CD4-positive, alpha-beta T cell treated with Interleukin-17A for 4 hours (primary cell): ENCODE measurements at regions not wholly inside any gene's neighbourhood (a gene's known extent, or its start where the extent isn't known, plus 50 kb on each side); places are given as distances from the start of the nearest gene placed in this dataset.

Experiments
- DNase-seq: peaks from one replicate; pipeline ENCODE4 v3.0.0-alpha.2; 2020; ENCODE audit warnings: mixed read lengths

DNA sequence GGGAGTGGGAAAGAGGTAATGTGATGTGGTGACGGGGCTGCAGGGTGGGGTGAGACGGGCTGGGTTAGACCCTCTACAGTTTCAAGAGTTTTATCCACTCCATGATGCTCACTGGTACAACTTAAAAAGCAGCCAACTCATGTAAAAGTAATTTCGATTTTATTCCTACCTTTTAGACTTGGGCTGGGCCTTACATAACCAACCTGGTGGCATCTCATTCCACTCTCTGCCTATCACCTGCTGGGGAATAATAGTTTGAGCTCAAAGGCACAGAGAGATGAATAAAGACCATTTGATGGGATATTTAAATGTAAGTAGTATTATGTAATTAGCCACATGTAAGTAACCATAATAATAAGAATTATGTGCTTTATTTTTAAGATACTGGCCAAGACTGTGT, 366.0 kb upstream of the RNF32 start:
- no peak for DNase-seq

DNA sequence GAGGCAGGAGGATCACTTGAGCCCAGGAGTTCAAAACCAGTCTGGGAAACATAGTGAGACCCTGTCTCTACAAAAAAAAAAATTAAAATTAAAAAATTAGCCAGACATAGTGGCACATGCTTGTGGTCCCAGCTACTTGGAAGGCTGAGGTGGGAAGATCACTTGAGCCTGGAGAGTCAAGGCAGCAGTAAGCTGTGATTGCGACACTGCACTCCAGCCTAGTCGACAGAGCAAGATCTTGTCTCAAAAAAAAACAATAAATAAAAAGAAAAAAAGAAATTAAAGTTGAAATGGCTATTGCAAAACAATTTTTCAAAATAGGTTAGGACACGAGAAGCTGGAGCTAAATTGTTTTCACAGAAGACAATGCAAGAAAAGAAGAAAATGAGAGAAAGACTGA, 379.0 kb upstream of the RNF32 start:
- DNase-seq, result no peak

DNA sequence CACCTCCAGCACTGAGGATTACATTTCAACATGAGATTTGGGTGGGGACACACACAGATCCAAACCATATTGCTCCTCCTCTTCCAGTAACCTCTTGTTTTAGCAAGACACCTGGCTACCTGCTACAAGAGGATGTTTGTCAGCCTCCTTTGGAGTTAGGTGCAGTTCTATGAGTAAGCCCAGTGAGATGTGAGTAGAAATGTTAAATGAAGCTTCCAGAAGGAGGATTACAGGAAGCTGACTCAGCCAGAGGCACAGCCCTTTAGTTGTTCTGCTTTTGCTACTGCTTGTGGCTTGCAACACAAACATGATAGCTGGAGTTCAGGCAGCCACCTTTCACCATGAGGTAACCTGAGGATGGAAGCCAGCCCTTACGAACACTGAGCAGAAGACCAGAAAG, 382.7 kb upstream of the RNF32 start:
- DNase-seq, result no peak

DNA sequence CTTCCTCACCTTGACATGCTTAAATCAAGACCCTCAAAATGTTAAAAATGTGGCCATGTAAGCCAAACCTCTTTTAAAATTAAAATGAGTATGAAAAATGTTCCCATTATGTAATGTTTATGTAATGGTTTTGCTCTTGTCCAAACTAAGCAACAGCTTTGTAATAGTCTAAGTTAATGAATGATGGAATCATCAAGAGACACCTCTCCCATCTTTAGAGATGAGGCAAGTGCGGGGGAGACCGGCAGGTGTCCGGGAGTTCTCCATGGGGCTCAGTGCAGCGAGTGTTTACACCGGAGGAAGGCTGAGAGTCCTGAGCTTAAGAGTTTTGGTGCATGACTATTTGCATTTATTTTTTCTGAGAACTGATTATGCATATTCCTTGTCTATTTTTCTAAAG, 384.9 kb upstream of the RNF32 start:
- no peak for DNase-seq

DNA sequence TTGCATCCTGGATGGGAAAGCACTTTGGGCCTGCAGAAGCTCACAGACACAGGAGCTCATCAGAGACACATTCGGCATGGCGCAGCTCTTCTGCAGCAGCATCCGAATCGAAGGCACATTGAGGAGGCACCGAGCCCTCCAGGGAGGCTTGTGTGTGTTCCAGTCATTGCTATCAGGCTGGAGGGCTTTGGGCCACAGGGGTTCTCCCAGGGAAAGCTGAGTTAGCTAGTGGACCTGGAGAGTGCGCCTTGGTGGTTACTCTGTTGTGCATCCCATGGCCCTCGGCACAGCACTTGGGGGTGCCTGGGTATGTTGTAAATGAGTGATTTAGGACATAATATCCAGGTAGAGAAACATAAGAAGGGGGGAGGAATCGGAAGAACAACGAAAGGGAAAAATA, 388.7 kb upstream of the RNF32 start:
- no peak for DNase-seq

DNA sequence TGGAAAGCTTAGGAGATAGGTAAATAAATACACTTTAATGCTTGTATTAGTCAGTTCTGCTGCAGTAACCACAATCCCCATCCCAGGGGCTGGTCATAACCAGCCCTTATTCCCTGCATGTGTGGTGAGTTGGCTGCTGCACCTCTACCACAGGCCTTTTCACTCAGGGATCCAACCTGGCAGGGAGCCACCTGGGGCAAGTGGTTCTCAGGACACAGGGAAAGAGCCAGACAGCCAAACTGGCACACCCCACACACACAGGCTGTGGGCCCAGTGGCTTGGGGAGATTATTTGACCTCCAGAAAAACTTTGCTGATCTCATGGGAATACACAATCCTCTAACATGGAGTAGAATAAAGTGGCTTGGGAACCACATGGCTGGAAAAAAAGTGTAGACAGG, 400.0 kb upstream of the RNF32 start:
- DNase-seq, result no peak

DNA sequence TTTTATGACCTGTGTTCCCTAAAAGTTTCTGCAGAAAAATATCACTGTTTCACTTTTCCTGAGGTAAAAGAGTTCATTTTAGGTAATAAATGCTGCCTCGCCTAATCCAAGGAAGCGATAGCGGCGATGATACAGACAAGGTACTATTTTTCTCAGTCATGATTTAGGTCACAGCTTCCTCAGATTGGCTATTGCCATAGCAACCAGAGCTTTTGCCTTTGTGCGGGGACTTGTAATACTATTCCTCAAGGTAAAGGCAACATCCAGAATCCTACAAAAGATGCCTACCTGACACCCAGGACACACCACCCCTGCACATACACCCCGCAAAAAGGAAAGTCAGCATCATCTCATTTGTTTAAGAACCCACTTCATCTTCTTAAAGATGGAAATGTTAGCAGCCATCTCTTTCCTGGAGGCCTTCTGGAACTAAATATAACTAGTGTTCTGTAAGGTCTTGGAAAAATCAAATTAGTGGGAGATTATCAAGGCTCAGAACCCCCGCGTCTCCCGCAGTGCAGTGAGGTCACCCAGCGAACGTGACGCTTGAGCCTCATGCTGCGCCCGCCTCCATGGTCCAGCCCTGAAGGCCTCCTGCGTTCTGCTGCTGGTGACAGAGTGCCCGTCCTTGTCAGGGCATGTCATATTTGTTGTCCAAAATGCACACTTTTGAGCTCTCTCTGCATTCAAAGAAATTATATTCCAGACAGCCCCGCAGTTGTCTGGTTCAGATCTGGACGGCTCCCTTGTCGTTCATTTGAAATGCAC, 402.0 kb upstream of the RNF32 start:
- DNase-seq, result no peak

DNA sequence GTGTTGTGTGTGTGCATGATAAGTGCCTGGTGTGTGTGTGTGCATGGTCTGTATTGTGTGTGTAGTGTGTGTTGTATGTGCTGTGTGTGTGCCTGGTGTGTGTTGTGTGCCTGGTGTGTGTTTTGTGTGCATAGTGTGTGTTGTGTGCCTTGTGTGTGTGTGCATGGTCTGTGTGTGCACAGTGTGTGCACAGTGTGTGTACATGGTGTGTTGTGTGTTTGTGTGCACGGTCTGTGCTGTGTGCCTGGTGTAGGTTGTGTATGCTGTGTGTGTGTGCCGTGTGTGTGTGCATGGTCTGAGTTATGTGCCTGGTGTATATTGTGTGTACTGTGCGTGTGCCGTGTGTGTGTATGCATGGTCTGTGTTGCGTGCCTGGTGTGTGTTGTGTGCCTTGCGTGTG, 403.0 kb upstream of the RNF32 start:
- DNase-seq, result no peak

DNA sequence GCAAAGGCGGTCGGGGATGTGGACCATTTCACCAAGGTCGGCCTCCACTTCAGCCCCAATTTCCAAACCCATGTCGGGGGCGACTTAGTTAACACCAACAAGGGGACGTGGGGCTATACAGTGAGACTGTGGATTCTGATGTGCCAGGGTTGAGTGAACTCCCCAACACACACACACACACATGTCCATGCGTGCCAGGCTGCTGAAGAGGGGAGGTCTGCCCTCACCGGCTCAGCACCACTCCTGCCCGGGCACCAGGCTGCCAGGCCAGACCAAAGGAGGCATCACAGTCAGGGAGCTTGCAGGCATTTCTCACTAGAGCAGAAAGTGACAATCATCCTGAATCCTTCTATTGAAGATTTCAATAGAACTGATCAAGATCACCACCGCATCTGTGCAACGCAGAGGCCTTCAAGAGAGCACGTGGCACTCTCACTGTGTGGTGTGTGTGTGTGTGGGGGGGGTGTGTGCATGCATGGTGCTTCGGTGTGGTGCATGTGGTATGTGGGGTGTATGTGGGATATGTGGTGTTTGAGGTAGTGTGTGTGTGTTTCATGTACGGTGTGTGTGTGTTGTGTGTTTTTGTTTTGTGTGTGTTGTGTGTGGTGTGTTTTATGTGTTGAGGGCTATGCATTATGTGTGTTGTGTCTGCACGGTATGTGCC, 403.5 kb upstream of the RNF32 start:
- no peak for DNase-seq

DNA sequence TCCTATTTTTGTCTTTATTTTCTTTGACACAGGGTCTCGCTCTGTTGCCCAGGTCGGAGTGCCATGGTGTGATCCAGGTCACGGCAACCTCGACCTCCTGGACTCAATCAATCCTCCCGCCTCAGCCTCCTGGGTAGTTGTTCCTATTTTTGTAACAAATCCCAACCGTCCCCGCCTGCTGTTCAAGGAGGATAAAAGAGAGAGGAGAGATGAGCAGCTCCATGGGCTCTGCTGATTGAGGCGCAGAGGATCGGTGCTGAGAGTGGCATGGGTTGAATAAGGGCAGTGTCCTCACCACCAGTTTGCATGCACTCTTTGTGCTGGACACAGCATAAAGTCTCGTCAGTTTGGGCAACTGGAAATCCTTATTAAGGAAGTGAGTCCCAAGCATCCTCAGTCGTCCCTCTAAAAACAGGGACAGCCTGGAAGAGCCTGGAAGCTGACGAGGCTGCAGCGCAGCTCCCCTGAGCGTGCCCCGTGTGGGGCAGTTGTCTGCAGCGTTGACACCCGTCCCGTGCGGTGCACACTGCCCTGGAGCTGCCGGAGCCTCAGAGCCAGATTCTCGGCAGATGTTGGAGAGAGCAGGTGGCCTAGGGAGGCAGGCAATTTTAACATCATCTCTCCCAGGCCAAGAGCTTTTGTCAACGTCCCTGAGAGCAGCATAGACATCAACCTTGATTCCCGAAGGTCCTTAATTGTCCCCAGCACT, 404.2 kb upstream of the RNF32 start:
- no peak for DNase-seq

DNA sequence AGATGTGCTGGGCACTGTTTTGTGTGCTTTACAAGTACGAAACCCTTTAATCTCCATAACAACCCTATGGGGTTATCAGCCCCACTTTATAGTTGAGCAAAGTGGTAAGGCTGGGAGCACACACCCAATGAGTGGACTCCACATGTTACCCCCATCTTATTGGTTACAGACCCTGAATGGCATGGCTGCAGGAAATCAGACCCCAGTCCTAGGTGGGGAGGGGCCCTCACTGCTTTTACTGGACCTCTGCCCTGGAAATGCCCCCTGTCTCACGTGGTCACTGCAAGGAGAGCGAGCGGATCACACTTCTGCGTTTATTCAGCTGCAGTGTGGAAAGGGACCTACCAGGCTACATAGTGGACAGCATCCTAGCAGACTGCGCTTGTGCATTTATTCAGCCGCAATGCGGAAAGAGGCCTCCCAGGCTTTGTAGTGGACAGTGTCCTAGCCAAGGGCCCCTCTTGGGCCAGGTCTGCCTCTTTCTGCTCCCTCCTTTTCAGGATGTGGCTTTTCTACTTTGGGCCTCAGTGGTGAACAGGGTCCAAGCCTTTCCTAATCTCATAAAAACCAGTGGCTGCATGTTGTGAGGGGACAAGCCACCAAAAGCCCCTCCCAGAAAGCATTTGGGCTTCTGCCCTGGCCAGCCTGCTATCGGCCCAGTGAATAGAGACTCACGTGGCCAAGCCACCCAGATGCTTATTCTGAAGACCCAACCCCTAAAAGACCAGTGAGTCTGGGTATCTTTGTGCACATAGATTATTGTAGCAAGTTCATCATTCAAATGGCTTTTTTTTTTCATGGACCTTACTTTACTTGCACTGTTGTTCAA, 405.7 kb upstream of the RNF32 start:
- no peak for DNase-seq

DNA sequence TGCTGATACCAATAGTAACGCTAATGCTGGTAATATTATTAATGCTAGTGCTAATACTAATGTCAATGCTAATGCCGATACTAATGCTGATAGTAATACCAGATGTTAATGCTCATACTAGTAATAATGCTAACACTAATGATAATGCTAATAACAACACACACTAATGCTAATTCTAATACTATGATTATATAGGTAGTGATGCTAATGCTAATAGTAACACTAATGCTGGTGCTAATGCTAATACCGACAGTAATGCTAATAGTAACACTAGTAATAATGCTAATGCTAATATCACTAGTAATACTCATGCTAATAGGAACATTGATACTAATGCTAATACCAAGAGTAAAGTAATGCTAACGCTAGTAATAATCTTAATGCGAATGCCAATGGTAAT, 406.4 kb upstream of the RNF32 start:
- no peak for DNase-seq

DNA sequence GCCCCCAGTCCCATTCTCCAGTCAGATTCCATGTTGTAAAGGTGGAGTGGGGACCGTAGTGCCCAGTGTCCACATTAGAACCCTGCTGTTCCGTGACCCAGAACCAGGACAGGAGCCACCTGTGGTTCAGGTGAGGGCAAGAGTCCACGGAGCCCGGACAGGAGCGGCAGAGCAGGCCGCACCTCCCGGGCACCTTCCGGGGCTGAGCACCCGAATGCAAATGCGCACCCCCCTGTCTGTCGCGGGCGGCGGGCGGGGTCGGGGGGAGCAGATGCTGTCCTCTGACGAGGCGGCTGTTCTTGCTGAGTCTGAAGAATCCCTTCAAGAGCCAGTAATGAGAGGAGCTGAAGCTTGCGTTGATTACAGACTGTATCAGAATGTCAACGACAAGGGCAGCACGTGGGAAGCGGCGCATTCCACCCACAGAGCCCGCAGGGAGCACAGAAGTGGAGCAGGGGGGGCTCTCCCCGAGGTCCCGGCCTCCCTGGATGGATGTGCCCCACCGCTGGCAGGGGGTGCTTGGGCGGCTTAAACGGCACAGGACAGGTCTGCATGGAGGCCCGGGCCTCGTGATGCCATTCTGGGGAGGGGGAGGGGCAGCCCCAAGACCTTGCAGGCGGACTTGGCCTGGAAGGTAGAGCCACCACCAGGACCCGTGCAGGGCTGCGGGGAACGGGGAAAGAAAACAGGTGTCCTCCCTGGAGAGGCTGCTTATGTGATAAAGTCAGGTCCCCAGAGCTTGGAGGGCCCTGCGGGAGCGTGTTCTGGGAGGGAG, 407.5 kb upstream of the RNF32 start:
- no peak for DNase-seq

DNA sequence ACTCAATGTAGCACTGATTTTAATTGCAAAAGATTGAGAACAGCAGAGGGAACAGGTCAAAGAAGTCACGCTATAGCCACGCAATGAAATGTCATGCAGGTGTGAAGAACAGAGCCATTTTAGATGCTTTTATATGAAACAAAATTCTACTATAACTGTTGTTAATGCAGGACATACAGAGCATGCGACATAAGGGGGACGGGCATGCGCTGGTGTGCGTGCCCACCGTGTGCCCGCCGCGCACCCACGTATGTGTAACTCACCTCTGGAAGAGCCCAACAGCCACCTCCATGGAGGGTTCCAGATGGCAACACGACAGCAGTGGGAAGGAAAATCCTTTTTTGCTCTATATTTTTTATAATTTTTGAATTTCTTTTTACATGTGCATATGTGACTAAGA, 410.0 kb upstream of the RNF32 start:
- no peak for DNase-seq

DNA sequence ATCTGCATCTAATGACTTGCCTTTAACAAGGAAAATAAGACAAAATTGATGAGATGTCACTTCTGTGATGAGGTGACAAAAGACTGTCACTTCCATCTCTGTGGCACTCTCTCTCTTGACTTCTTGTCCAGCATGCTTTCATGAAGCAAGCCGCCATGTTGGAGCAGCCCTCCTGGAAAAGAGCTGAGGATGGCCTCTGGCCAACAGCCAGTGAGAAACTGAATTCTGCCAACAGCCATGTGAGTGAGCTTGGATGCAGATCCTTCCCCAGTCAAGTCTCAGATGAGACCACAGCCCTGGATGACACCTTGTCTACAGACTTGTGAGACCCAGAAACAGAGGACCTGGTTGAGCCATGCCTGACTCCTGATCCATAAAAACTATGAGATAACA, 412.6 kb upstream of the SHH start:
- DNase-seq, result no peak

DNA sequence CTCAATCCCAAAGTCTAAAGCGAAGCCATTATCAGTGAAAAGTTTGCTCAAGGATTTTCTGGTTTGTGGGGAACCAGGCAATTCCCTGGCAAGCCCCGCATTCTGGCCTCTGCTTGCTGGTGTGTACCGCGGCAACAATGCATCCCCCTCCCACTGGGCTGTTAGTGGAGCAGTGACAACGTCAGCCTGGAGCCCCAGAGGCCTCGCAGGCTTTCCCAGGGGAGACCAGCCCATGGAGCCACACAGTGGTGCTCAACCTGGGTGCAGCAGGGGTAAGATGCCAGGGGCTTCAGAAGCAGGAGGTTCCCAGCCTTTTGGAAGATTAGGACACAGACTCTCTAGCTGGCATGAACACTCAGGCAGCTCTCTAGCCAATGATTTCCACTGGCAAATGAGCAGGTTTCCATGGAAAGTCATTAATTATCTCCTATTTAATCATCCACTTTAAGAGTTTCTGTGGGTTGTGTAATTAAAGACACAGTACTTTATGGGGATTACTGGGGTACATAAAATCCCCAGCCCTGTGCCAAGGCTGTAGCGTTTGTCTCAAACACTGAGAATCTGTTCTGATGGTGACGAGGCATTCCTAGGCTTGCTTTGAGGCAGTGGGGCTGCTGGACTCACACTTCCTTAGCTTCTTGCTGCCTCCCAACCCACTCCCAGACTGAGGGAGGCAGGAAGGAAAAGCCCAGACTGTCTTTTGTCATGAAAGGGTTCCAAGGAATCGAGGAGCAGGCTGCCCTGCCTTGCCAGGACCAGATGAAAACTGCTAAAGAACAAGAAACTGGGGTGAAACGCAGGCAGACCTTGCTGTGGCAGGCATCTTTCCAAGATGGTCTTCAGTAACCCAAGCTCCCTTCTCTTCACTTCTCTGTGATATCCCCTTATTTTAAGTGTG, 411.9 kb upstream of the SHH start:
- DNase-seq, result no peak

DNA sequence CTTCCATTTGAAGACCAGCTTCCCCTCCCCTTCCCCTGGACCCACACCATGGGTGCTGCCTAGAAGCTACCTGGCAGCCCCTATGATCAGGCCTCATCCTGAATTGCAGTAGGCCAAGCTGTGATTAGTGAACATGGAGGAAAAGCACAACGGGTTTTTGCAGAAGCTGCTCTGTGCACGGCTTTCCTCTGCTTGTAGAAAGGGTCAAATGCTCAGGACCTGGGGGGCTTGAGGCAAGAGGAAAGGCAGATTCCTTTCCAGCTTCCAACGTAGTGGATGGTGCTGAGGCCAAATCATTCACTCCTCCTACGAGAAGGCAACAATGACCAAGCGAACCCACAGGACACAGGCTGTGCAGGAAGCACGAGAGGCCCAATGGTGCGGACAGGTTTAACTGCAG, 410.3 kb upstream of the SHH start:
- DNase-seq, result no peak

DNA sequence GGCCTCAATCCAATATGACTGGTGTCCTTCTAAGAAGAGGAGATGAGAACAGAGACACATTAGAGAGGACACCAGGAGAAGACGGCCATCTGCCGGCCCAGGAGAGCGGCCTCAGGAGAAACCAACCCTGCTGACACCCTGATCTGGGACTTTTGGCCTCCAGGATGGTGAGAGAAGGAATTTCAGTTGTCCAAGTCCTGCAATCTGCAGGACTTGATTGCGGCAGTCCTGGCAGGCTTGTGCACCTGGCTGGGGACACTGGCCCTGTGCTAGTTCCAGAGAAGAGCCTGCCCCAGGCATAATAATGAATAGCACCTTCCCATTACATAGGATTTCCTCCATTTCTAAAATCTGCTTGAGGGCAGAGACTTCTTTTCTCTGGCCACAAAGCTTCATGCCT, 409.9 kb upstream of the SHH start:
- no peak for DNase-seq

DNA sequence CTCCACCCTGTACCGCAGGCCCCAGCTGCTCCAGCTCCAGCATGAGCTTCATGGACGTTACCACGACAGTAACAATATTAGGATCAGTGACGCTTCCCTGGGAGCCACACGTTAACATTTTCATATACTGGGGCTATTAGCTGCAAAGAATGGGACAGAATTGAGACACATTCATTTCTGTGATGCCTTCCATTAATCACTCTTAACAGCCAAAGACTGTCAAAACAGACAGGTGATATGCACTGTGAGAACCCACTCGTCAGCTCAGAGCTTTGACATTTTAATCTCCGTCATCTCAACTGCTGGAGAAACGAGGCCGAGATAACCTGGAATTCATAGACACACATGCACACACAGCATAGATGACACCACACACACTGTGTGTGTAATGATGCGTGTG, 408.4 kb upstream of the SHH start:
- DNase-seq, result no peak

DNA sequence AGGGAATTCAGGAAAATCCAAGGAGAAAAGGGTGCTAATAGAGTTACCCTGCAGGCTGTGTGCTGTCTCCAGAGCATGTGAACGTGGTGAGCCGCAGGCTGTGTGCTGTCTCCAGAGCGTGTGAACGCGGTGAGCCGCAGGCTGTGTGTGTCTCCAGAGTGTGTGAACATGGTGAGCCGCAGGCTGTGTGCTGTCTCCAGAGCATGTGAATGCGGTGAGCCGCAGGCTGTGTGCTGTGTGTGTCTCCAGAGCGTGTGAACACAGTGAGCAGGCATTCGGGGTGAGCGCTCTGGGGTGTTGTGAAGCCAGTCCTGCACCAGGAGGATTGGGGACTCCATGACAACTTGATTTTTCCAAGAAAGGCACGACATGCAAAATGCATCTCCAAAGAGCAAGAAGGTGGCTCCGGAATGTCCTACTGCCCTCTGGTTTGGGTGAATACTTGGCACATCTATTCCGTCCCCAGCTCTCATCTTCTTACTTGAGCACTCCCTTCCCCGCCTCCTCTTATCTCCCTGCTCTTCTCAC, 407.9 kb upstream of the SHH start:
- no peak for DNase-seq
